ENCODE measurements at regions not wholly inside any gene's neighbourhood (a gene's known extent, or its start where the extent isn't known, plus 50 kb on each side); places are given as distances from the start of the nearest gene placed in this dataset.

- no peak overlapping the region for H2BK20ac ChIP-seq (ENCODE audit: low read depth, low read length)
- H3K56ac ChIP-seq (ENCODE audit: extremely low read depth, insufficient read depth, low read length): no peak overlapping the region
- DNase-seq: no peak
- H2BK15ac ChIP-seq (ENCODE audit: low read depth, low read length): no peak overlapping the region
- no peaks in the 10 kb centered on the region for H4K20me1 ChIP-seq (ENCODE audit: insufficient read depth, low read length)
- BruUV-seq (replicated peaks): no TSS peak
- H3K4ac ChIP-seq (ENCODE audit: low read depth, low read length): no peak overlapping the region
- no peaks in the 10 kb centered on the region for H3K79me1 ChIP-seq (ENCODE audit: low read depth in 1 of 2, low read length in 2 of 2)
- H3K23ac ChIP-seq (ENCODE audit: low read depth, low read length): no peak overlapping the region
- H4K91ac ChIP-seq (ENCODE audit: insufficient read depth, low read depth, low read length): no peak overlapping the region
- no peak overlapping the region for H3K4me3 ChIP-seq (ENCODE audit: insufficient read depth, low read depth, low read length)
- no peak overlapping the region for H4K5ac ChIP-seq (ENCODE audit: low read depth, low read length)
- no peak overlapping the region for H2BK5ac ChIP-seq (ENCODE audit: low read depth, low read length, poor library complexity, severe bottlenecking)
- H3K36me3 ChIP-seq (ENCODE audit: control insufficient read depth, insufficient read depth, low read length): no peaks in the 10 kb centered on the region
- POLR2A ChIA-PET (ENCODE audit: unreplicated experiment): no interaction called here
- 43% methylated on average over 1 of the region's 2 CpGs; no CpG with 5 or more reads in 1 of the 2 experiments for WGBS, 2 experiments (ENCODE audit: extremely low coverage in 2 of 2, insufficient read length in 1 of 2)
- no peak overlapping the region for H3K4me2 ChIP-seq (ENCODE audit: low read depth, low read length)
- ATAC-seq (ENCODE audit: low read depth): no peak
- H3K18ac ChIP-seq (ENCODE audit: low read depth, low read length): no peak overlapping the region
- H3K4me1 ChIP-seq (ENCODE audit: control insufficient read depth, insufficient read depth, low read length): no peaks in the 10 kb centered on the region
- no peak overlapping the region for H2AK5ac ChIP-seq (ENCODE audit: low read depth, low read length)
- H2AK9ac ChIP-seq (replicated peaks; ENCODE audit: low read depth, low read length, poor library complexity): no peak overlapping the region
- dilution Hi-C loops (cut with HindIII; ENCODE audit: low sequenced_read_pairs, unreplicated experiment): no loop called here
- no peak overlapping the region for H3K9ac ChIP-seq (ENCODE audit: low read depth, low read length)
- H4K8ac ChIP-seq (ENCODE audit: low read depth in 2 of 2, low read length in 2 of 2): no peak overlapping the region
- CTCF ChIA-PET: interaction anchor here (1.4 kb wide), 1 partner anchor 72 kb away, joined by 3 read pairs; no protein-coding TSS in a partner anchor
- no peaks in the 10 kb centered on the region for H3K9me1 ChIP-seq (ENCODE audit: insufficient read depth, low read length)
- no peaks in the 10 kb centered on the region for H3K9me3 ChIP-seq (ENCODE audit: control insufficient read depth, insufficient read depth, low read length)
- intact Hi-C loops (cut with micrococcal nuclease): no loop called here
- H3K14ac ChIP-seq (replicated peaks; ENCODE audit: low read depth, low read length): no peak overlapping the region
- in situ Hi-C loops (cut with MboI; ENCODE audit: low sequenced_read_pairs): no loop called here
- no peak for TF ChIP-seq POLR2A (IDR thresholded peaks at IDR 0.05; ENCODE audit: low read depth, low read length)
- TF ChIP-seq, protein P1, sequence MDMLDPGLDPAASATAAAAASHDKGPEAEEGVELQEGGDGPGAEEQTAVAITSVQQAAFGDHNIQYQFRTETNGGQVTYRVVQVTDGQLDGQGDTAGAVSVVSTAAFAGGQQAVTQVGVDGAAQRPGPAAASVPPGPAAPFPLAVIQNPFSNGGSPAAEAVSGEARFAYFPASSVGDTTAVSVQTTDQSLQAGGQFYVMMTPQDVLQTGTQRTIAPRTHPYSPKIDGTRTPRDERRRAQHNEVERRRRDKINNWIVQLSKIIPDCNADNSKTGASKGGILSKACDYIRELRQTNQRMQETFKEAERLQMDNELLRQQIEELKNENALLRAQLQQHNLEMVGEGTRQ (IDR thresholded peaks at IDR 0.05; ENCODE audit: low read depth, low read length): no peak
- no peak for TF ChIP-seq CHD1 (IDR thresholded peaks at IDR 0.05; ENCODE audit: low read depth, low read length)
- no peak for TF ChIP-seq BHLHE40 (IDR thresholded peaks at IDR 0.05; ENCODE audit: low read depth, low read length)
- no peak for TF ChIP-seq CTCF (conservative IDR thresholded peaks at IDR 0.05; ENCODE audit: low read depth, low read length)
- TF ChIP-seq RCOR1 (IDR thresholded peaks at IDR 0.05; ENCODE audit: insufficient replicate concordance, low read length): no peak
- no peak for TF ChIP-seq SMC3 (IDR thresholded peaks at IDR 0.05; ENCODE audit: low read depth, low read length)
- TF ChIP-seq MAFK (IDR thresholded peaks at IDR 0.05; ENCODE audit: low read depth, low read length): no peak
- H2BK120ac ChIP-seq (ENCODE audit: low read depth, low read length): no peak overlapping the region
- H3K27me3 ChIP-seq (ENCODE audit: control insufficient read depth, insufficient read depth, low read length): no peaks in the 10 kb centered on the region
- no peak overlapping the region for H3K27ac ChIP-seq (ENCODE audit: insufficient read depth, low read length)
- no peak overlapping the region for H2AFZ ChIP-seq (replicated peaks; ENCODE audit: low read length, poor library complexity)
These were observed 159.0 kb upstream of the E2F7 start for GRCh38 chr12:77224346-77224745.

Data from IMR-90 (cell line).